ENCODE measurements at regions not wholly inside any gene's neighbourhood (a gene's known extent, or its start where the extent isn't known, plus 50 kb on each side); places are given as distances from the start of the nearest gene placed in this dataset.

- Mint-ChIP-seq H3K27ac (ENCODE audit: unreplicated experiment) (no peak overlapping the region), H3K4me1 (ENCODE audit: low read depth, unreplicated experiment) (no peaks in the 10 kb centered on the region), H3K36me3 (ENCODE audit: insufficient read depth, unreplicated experiment) (no peaks in the 10 kb centered on the region), H3K4me3 (ENCODE audit: low read depth, unreplicated experiment) (no peak overlapping the region), H3K27me3 (ENCODE audit: unreplicated experiment) (no peaks in the 10 kb centered on the region), H3K9me3 (ENCODE audit: low read depth, unreplicated experiment) (no peaks in the 10 kb centered on the region)
- intact Hi-C loops (cut with micrococcal nuclease; ENCODE audit: unreplicated experiment): loop anchor here (10.0 kb wide), 1 partner anchor 1142 kb away; no protein-coding TSS in a partner anchor
- no TSS peak for BruUV-seq (replicated peaks)
- CTCF ChIA-PET: no interaction called here
- DNase-seq: no peak
- TF ChIP-seq CTCF (IDR thresholded peaks at IDR 0.05; ENCODE audit: unreplicated experiment): no peak
Observed at GRCh38 chr7:110592557-110592956, 498.4 kb upstream of the LRRN3 start.

- Mint-ChIP-seq H3K4me3 (ENCODE audit: low read depth, unreplicated experiment) (no peak overlapping the region), H3K4me1 (ENCODE audit: low read depth, unreplicated experiment) (no peaks in the 10 kb centered on the region), H3K27ac (ENCODE audit: unreplicated experiment) (no peak overlapping the region), H3K27me3 (ENCODE audit: unreplicated experiment) (no peaks in the 10 kb centered on the region), H3K9me3 (ENCODE audit: low read depth, unreplicated experiment) (no peaks in the 10 kb centered on the region), H3K36me3 (ENCODE audit: insufficient read depth, unreplicated experiment) (no peaks in the 10 kb centered on the region)
- DNase-seq: no peak
- no TSS peak for BruUV-seq (replicated peaks)
- TF ChIP-seq CTCF (IDR thresholded peaks at IDR 0.05; ENCODE audit: unreplicated experiment): no peak
- CTCF ChIA-PET: no interaction called here
- intact Hi-C loops (cut with micrococcal nuclease; ENCODE audit: unreplicated experiment): loop anchor here (10.0 kb wide), 1 partner anchor 1141 kb away; no protein-coding TSS in a partner anchor
Observed at GRCh38 chr7:110593355-110593754, 497.6 kb upstream of the LRRN3 start.

GRCh38 chr7:110595694-110596093, 495.2 kb upstream of the LRRN3 start:
- H3K27me3 Mint-ChIP-seq (ENCODE audit: unreplicated experiment): no peaks in the 10 kb centered on the region
- BruUV-seq (replicated peaks): no TSS peak
- no peaks in the 10 kb centered on the region for H3K9me3 Mint-ChIP-seq (ENCODE audit: low read depth, unreplicated experiment)
- DNase-seq: no peak
- TF ChIP-seq CTCF (IDR thresholded peaks at IDR 0.05; ENCODE audit: unreplicated experiment): no peak
- no peak overlapping the region for H3K4me3 Mint-ChIP-seq (ENCODE audit: low read depth, unreplicated experiment)
- H3K4me1 Mint-ChIP-seq (ENCODE audit: low read depth, unreplicated experiment): no peaks in the 10 kb centered on the region
- H3K36me3 Mint-ChIP-seq (ENCODE audit: insufficient read depth, unreplicated experiment): no peaks in the 10 kb centered on the region
- H3K27ac Mint-ChIP-seq (ENCODE audit: unreplicated experiment): no peak overlapping the region
- CTCF ChIA-PET: interaction anchor here (1.1 kb wide), 1 partner anchor 94 kb away, joined by 3 read pairs; no protein-coding TSS in a partner anchor
- intact Hi-C loops (cut with micrococcal nuclease; ENCODE audit: unreplicated experiment): loop anchor here (10.0 kb wide), 1 partner anchor 1139 kb away; no protein-coding TSS in a partner anchor

DNA sequence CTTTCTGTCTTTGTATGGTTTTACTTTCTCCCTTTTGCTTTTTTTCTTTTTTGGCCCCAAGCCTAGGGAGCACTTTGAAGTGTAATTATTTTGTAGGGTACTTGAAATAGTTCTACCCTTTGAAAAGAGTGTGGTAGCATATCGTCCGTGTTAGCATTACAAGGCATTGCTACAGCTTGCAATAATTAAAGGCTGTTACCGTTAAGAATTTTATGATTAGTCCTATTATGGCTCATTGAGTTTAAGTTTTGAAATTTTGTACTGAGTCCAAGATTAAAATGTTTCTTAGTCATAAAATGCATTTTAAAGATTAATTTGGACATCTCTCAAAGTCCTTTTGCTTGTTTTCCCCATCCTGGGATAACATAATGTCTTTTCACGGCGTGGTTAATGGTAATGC, 490.0 kb upstream of the LRRN3 start:
- Mint-ChIP-seq H3K36me3 (ENCODE audit: insufficient read depth, unreplicated experiment) (no peaks in the 10 kb centered on the region), H3K27ac (ENCODE audit: unreplicated experiment) (no peak overlapping the region), H3K4me3 (ENCODE audit: low read depth, unreplicated experiment) (no peak overlapping the region), H3K9me3 (ENCODE audit: low read depth, unreplicated experiment) (no peaks in the 10 kb centered on the region), H3K4me1 (ENCODE audit: low read depth, unreplicated experiment) (no peaks in the 10 kb centered on the region), H3K27me3 (ENCODE audit: unreplicated experiment) (no peaks in the 10 kb centered on the region)
- BruUV-seq (replicated peaks): no TSS peak
- no peak for DNase-seq
- intact Hi-C loops (cut with micrococcal nuclease; ENCODE audit: unreplicated experiment): no loop called here
- CTCF ChIA-PET: no interaction called here
- TF ChIP-seq CTCF (IDR thresholded peaks at IDR 0.05; ENCODE audit: unreplicated experiment): no peak
